ENCODE measurements at regions not wholly inside any gene's neighbourhood (a gene's known extent, or its start where the extent isn't known, plus 50 kb on each side); places are given as distances from the start of the nearest gene placed in this dataset.
"Not testable (repeated sequence)": the region's sequence is repeated elsewhere in the genome, so short reads cannot be mapped to it uniquely, and the experiment has no call there.

DNA sequence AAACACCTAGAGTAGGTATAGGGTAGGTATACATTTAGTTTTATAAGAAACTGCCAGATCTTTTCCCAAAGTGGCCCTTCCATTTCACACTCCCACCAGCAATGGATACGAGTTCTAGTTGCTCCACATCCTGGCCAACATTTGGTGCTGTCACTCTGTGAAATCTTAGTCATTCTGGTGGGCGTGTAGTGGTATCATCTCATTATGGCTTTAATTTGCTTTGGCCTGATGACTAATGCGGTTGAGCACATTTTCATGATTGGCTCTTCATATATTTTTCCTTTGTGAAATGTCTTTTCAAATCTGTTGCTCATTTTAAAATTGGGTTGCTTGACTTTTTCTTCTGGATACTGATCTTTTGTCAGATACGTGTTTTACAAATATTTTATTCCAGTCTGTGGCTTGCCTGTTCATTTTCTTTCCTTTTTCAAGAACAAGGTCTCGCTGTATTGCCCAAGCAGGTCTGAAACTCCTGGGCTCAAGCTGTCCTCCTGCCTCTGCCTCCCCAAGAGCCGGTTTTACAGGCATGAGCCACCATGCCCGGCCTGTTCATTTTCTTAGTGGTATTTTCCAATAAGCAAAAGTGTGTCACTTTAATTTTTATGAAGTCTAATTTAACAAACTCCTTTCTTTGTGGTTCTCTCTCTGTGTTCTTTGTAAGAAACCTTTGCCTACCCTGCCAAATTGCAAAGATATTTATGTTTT lies 192.4 kb downstream of the SEC14L1 start:
- peak in 1 of 3 donors; percentile 70 for DNase-seq (ENCODE audit: low read depth in 2 of 3, low spot score in 1 of 3)

DNA sequence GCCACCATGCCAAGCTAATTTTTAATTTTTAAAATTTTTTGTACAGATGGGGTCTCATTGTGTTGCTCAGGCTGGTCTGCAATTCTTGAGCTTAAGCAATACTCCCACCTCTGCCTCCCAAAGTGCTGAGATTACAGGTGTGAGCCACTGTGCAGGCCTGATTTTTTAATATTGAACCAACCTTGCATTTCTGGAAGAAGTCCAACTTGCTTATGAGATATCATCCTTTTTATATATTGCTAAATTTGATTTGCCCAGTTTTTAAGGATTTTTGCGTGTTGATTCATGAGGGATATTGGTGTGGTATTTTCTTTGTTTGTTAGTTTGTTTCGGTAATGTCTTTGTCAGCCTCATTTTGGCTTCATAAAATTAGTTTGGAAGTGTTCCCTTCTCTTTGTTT lies 196.4 kb downstream of the SEC14L1 start:
- DNase-seq (ENCODE audit: low read depth in 2 of 3, low spot score in 1 of 3), result no peak

DNA sequence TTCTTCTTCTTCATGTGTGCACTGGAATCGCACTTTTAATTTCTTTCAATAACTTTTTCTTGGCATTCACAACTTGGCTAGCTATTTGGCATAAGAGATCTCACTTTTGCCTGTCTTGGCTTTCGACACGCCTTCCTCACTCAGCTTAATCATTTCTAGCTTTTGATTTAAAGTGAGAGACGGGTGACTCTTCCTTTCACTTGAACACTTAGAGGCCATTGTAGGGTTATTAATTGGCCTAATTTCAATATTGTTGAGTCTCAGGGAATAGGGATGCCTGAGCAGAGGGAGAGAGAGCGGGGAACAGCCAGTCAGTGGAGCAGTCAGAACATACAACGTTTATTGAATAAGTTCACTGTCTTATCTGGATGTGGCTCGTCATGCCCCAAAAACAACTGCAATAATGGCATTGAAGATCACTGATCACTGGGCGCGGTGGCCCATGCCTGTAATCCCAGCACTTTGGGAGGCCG lies 200.3 kb downstream of the SEC14L1 start:
- no peak for DNase-seq (ENCODE audit: low read depth in 2 of 3, low spot score in 1 of 3)

DNA sequence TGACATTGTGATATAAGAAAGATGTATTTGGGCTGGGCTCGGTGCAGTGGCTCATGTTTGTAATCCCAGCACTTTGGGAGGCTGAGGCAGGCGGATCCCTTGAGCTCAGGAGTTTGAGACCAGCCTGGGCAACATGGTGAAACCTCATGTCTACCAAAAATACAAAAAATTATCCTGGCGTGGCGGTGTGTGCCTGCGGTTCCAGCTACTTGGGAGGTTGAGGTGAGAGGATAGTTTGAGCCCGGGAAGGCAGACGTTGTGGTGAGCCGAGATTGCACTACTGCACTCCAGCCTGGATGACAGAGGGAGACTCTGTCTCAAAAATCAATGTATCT lies 201.9 kb downstream of the SEC14L1 start:
- DNase-seq (ENCODE audit: low read depth in 2 of 3, low spot score in 1 of 3), result not testable (repeated sequence)

DNA sequence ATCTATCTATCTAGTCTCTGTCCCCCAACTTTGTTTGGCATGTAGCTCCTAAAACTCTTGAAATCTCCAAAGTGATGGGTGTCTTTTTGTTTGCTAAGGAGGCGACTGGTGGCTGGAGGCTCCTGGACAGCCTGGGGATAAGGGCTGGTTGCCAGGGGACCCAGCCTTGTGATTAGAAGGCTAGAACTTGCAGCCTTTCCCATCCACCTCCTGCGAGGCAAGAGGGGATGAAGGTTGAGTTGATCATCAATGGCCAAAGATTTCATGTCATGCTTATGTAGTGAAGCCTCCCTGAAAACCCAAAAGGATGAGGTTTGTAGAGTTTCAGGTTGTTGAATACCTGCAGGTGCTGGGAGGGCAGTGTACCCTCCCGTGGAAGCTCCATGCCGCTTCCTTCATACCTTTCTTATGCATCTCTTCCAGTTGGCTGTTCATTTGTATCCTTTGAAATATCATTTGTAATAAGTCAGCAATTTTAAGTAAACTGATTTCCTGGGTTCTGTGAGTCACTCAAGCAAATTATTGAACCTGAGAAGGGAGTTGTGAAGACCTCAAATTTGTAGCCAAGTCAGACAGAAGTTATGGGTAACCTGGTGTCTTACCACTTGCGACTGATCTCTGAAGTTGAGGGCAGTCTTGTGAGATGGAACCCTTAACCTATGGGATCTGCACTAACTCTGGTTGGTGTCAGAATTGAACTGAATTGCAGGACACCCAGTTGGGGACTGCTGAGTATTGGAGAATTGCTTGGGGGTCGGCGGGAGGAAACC lies 202.4 kb downstream of the SEC14L1 start:
- DNase-seq (ENCODE audit: low read depth in 2 of 3, low spot score in 1 of 3), result no peak

DNA sequence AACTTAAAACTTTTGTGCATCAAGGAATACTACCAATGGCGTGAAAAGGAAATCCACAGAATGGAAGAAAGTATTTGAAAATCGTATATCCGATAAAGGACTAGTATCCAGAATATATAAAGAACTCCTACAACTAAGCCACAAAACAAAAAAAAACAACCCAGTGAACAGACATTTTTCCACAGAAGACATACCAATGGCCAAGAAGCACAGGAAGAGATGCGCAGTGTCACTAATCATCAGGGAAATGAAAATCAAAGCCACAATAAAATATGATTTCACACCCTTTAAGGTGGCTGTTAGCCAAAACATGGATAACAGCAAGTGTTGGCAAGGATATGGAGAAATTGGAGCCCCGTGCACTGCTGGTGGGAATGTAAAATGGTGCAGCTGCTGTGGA lies 203.3 kb downstream of the SEC14L1 start:
- no peak for DNase-seq (ENCODE audit: low read depth in 2 of 3, low spot score in 1 of 3)

DNA sequence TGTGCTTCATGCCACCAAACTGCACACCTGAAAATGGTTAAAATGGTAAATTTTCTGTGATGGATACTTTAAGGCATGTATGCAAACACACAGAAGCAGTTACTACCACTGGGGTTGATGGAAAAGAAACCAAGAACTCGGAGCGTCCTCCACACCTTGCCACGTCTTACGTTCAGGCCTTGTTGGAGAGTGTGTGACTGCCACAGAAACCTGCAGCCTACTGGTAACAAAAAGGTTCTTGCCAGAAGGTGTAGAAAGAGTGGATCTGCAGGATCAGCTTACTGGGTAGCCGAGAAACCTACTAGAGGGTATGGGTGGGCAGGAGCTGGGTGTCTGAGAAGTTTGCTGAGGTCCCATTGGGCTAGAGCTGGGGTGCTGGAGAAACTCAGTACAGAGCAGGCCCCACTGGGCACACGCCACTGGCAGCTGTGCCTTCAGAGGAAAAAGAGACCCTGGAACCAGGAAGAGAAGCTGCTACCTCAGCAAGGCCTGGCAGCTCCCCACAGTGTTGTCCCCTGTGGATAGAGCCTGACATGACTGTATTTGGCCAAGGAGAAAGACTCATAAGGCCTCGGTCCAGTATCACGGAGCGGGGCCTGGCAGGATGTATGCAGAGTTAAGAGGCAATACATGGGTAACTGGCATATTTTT lies 204.6 kb downstream of the SEC14L1 start:
- no peak for DNase-seq (ENCODE audit: low read depth in 2 of 3, low spot score in 1 of 3)

DNA sequence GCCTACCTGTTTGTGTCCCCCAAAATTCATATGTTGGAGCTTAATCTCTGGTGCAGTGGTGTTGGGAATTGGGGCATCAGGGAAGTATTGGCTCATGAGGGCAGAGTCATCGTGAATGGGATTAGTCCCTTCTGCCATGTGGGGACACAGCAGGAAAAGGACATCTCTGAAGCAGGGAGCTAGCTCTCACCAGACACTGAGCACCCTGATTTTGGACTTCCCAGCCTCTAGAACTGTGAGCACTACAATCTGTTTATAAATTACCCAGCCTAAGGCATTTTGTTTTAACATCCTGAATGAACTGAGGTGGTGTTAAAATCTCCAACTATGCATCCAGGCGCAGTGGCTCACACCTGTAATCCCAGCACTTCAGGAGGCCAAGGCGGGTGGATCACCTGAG lies 206.0 kb downstream of the SEC14L1 start:
- no peak for DNase-seq (ENCODE audit: low read depth in 2 of 3, low spot score in 1 of 3)

DNA sequence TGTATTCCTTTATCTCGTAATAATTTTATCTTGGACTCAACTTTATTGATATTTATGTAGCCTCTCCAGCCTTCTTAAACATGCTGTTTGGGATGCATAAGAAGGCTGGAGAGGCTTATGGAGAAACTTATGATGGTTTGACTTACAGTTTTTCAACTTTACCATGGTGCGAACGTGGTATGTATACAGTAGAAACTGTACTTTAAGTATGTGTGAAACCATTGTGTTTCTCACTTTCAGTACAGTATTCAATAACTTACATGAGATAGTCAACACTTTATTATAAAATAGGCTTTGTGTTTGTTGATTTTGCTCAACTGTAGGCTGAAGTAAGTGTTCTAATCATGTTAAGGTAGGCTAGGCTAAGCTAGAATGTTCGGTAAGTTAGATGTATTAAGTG lies 206.8 kb downstream of the SEC14L1 start:
- no peak for DNase-seq (ENCODE audit: low read depth in 2 of 3, low spot score in 1 of 3)

DNA sequence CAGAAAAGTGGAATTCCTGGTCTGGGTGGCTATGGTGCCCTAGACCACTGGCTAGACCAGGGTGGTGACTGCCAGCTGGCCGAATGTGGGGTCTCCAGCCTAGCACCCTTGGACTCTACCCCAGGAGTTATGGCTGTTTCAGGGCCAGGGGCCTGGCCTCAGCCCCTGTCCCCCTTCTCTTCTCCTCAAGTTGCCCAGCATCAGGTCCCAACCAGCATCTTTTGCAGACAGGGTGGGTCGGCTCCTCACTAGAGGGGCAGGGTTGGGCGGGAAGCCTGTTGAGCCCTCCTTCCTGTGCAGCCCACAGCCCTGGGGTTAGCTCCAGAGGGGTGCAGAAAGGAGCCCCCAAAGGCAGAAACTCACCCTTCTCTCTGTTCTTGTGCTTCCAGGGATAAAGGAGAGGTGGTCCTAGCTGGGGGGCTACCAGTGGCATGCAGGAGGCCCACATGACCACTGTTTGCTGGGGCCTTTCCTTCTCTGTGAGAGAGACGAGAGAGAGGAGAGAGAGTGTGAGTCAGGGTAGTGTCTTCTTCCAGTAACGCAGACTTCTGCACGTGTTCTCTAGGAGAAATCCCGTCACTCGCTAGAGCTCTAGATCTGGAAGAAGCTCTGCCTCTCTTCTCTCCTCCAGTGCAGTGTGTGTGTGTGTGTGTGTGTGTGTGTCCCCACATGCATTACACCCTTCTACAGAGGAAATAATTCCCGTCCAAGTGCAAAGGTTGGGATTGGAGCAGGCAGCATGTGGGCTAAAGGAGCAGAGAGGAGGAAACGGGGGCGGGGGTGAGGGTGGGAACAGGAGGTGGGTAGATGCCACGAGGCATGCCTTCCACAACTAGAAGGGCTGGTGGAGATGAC lies 209.4 kb downstream of the SEC14L1 start:
- DNase-seq (ENCODE audit: low read depth in 2 of 3, low spot score in 1 of 3), result no peak

DNA sequence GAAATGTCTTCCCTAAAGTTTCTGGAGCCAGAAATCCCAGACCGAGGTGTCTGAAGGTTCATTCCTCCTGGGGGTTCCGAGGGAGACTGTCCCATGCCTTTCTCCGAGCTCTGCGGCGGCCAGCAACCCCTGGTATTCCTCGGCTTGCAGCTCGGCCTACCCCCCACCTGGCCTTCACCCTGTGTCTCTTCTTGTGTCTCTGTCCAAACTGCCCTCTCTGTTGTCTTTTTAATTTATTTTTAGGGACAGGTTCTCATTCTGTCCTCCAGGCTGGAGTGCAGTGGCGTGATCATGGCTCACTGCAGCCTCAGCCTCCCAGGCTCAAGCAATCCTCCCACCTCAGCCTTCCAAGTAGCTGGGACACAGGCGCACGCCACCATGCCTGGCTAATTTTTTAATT lies 211.7 kb downstream of the SEC14L1 start:
- no peak for DNase-seq (ENCODE audit: low read depth in 2 of 3, low spot score in 1 of 3)

DNA sequence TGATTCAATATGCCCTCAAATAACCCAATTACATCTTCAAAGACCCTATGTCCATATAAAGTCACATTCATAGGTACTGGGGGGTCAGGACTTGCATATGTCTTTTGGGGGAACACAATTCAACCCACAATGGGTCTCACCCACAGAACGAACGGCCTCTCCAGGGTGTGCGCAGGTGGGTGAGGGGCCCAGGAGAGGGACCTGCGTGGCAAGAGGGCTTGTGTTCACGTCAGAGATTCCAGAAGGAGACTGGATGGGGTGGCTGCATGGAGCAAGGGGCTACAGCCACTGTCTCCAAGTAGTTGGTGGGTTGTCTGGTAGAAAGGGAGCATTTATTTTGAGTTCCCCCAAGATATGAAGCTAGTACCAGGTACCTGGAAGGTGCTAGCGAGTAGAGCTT lies 212.2 kb downstream of the SEC14L1 start:
- DNase-seq (ENCODE audit: low read depth in 2 of 3, low spot score in 1 of 3), result no peak

DNA sequence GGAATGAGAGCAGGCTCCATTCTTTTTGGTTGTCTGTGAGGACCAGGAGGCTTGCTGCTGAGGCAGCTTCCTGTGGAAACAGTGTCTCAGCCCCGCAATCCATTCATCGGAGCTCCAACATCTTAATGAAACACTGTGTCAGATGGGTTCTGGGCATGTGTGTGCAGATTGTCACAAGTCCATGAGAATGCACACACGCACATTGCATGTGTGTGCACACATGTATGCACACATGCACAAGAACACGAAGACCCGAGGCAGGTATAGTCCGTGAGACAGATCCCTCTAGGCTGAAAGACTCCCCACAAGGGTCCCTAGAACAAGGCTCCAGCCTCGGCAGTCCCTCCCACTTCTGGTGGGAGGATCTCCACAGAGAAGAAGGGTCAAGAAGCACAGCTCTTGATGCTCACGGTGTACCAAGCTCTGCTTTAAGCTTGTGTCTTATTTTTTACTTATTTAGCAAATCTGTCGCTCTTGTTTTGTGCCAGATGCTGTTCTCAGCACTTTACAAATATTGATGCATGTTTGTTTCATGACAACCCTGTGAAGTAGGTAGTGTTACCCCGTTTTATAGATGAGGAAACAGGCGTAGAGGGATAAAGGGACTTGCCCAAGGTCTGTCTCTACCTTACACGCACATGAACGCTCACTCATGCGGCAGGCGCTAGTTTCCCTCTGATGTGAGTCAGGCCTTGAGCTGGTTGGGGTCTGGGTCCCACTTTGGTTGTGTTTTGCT lies 213.1 kb downstream of the SEC14L1 start:
- DNase-seq (ENCODE audit: low read depth in 2 of 3, low spot score in 1 of 3), result no peak

DNA sequence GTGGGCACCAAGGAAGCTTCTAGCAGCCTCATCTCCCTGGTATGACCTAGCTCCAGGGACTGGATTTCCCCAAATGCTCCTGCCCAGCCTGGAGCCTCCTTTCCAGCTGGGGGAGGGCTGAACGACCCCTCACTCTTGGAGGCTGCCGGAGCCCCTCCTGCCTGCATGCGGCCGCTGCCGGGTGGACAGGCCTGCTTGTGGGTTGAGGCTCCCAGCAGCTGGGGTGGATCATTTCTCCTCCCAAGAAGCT lies 213.6 kb downstream of the SEC14L1 start:
- DNase-seq (ENCODE audit: low read depth in 2 of 3, low spot score in 1 of 3), result no peak

DNA sequence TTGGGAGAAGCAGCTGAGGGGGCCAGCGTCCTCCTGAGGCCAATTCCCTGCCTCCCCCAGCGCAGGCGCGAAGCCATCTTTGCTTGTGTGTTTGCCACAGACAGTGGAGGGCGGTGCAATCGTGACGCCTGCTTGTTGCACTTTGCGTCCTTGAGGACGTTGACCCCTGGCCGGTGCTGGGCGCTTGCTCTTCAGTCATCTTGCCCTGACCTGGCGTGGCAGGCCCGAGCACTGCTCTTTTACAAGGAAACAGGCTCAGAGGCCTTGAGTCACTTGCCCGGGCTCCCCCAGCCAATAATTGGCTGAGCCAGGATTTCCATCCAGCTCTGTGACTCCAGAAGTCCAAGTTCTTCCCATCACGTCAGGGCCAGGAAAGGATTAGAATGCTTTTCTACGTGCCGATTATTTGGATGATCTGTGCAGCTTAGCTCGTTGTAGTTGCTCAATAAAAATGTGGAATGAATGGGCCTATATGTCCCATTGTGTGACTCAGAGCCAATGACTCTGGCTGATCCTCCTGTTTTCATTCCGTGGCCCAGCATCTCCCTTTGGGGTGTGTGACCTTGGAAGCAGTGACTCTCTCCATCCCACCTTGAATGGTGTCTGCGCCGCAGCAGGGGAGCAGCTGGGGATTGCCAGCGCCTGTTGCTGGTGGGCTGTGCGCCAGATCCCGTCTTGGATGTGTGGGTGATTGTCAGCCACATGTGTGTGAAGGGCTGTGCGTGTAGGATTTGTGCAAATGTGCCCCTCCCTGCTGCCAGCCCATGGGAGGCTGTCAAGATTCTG lies 214.1 kb downstream of the SEC14L1 start:
- DNase-seq (ENCODE audit: low read depth in 2 of 3, low spot score in 1 of 3), result no peak

DNA sequence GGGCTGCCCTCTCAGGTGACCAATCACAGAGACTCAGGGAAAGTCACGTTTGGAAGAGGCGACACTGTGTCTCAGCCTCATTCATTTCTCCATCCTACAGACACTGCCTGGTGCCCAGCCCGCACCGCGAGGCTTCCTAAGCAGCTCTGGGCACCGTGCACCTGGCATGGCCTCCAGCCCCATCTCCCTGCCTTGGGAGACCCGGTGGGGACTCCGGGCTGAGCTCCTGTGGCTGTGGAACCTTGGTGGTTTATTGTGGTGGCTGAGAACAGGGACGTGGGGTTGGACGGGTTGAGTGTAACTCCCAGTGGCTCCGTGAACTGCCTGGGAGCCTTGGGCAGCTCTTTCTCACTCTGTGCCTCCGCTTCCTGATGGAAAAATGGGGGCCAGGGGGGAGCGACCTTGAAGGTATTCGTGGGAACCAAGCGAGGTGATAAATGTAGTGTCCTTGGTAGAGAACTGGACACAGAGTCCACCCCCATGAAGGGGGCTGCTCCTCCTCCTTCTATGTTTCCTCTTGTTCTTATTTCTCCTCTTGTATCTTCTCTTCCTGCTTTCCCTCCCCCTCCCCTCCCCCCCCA lies 215.4 kb downstream of the SEC14L1 start:
- DNase-seq (ENCODE audit: low read depth in 2 of 3, low spot score in 1 of 3), result no peak

DNA sequence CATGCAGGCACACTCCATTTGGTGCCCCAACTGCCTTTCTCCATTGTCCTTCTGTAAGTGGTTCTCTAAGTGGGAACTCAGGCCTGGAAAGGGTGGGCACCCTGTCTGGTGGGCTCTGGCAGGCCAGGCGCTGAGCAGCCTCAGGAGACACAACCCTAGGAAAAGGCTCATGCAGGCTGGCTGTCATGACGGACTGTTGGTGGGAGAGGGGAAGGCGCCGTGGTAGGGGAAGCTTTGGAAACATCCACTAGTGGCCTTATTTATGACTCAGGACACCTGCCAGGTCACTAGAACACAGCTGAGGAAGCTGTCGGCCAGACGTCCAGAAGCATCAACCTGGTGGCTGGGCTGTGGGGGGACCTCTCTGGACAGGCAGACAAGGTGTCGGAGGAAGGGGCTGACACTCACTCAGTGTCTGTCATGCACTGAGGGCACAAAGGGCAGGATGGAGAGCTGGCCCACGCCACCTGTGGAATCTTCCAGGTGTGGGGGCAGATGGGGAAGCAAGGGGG lies 216.0 kb downstream of the SEC14L1 start:
- DNase-seq (ENCODE audit: low read depth in 2 of 3, low spot score in 1 of 3), result no peak

DNA sequence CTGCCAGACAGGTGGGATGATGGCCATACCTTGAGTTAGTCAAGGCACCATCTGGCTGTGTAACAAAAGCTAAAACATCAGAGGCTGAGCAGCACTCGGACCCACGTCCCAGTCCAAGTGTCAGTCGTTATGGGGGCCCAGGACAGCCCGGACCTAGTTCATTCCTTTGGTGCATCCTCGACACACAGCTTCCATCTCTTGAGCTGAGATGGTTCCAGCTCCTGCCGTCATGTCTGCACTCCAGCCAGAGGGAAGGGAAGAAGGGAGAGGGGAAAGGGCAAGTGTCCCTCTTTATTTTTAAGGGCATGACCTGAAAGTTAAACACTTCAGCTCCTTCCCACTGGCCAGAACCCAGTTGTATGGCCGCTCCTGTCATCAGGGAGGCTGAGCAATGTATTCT lies 218.0 kb downstream of the SEC14L1 start:
- DNase-seq (ENCODE audit: low read depth in 2 of 3, low spot score in 1 of 3), result no peak

DNA sequence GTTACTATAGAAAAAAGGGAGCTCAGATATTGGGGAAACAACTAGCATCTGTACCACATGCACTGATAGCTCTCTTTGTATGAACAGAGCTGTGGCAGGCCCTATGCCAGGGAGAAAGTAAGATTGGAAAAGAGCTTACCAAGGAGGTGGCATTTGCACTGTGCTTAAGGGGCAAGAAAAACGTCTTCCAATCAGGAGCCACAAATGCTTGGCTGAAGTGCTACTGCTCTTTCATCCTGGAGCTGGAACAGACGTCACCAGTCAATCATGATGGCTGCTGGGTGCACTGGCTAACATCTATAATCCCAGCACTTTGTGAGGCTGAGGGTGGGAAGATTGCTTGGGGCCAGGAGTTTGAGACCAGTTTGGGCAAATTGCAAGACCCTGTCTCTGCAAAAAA lies 218.5 kb downstream of the SEC14L1 start:
- no peak for DNase-seq (ENCODE audit: low read depth in 2 of 3, low spot score in 1 of 3)
